NCI-H1436 (cell line): ENCODE measurements at regions not wholly inside any gene's neighbourhood (a gene's known extent, or its start where the extent isn't known, plus 50 kb on each side); places are given as distances from the start of the nearest gene placed in this dataset.

ENCODE experiments used
- DNase-seq: peaks from one replicate; lab custom pipeline; 2025; lab: John Stamatoyannopoulos, UW

DNA sequence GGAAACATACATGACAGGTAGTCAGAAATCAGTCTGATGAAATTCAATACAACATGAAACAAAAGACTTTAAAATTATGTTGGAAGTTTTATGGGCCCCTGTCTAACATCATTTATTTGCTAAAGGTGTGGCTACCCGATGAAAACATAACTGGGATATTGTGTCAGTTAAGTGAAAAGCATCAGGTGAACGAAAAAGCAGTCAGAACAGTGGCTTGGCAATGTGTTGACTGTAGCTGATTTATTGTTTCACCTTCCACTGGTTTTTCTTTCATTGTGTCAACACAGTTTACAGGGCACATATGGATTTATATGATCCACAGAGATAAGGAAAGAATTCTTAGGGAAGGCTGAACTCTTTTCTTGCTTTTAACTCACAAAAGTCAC, 429.6 kb upstream of the ZNF608 start:
- no peak for DNase-seq

DNA sequence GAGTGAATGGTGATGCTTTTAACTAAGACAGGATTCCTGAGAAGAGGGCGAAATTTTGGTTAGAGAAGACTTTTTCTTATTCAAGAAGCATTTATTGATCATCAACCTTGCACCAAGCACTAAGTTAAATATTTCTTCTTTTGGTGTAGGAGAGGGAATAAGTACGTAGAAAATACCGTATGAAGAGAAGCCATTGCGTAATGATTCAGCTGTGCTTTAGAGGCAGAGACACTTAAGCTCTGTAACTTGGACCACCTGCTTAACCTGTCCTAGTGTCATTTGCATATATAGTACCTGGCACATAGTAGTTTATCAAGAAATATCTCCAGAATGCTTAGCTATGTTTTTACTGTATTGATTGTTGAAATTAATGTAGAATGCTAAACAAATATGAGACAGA, 430.9 kb upstream of the ZNF608 start:
- DNase-seq = no peak

DNA sequence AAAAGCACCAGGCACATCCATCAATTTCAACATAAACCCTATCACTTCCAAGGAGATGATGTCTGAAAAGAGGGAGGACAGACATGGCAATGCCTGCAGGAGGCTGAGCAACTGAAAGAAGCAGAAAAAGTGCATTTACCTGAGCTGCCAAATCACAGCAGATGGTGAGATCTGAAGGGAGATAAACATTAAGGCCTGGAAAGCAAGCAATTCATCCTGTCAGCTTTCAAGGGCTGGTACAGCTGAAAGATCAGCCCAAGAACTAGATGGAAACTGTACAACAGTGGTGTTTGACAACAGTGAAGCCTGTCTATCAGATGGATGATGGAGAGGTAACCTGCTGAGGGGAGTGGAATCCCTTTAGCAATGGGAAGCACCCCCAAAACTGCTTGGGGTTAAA, 433.2 kb upstream of the ZNF608 start:
- no peak for DNase-seq

DNA sequence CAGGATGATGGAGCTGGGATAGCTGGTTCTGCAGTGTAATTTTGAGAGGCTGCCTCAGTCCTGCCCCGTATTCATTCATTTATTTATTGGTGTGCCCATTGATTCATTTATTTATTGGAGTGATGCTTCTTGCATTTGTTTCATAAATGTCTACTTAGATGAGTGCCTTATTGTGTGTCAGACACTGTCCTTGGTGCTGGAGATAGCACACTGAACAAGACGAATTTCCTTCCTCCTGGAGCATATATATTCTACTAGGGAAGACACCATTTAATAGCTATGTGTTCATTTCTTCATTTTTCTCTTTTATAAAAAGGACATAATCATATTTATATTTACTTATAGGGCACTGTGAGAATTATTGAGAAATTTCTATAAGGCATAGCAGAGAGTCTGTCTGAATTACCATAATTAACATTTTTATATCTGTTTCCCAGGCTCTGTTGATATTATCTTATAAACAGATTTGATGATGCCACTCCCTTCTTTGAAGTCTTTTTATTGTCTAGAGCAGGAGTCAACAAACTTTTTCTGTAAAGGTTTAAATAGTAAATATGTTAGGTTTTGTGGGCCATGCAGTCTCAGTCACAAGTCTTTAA, 433.9 kb upstream of the ZNF608 start:
- no peak for DNase-seq

DNA sequence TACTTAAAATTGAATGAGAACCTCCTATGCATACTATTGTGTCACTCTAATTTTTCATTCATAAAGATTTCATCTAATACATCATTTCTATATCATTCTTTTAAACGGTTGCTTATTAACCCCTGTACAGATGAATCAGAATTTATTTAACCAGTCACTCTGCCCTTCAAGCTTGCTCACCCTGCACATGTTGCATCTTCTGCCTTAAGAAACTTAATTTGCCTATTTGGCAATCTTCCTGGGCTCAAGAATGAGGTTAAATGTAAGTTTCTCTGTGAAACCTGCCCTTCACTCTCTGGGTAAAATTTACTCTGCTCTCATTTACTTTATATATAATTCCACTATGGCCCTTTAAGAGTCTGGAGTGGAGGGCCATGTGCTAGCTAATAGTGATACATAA, 434.7 kb upstream of the ZNF608 start:
- DNase-seq = no peak

DNA sequence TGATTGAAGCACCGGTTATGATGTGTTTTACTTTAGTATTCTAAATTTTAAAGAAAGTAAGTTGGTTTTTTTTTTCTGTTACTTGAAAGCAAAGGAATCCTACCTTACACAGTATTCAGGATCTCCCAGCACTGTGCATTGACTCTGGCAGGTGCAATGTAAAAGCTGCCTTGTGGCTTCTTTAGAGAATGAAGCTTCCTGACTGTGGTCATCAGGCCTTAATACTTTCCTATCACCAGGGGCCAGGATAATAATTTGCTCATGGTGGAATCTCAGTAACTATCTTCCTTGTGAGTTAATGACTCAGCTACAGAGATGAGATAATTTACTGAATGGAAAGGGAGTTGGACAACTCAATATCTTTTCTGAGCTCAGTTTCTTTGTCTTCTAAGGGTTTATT, 435.5 kb upstream of the ZNF608 start:
- DNase-seq = no peak

DNA sequence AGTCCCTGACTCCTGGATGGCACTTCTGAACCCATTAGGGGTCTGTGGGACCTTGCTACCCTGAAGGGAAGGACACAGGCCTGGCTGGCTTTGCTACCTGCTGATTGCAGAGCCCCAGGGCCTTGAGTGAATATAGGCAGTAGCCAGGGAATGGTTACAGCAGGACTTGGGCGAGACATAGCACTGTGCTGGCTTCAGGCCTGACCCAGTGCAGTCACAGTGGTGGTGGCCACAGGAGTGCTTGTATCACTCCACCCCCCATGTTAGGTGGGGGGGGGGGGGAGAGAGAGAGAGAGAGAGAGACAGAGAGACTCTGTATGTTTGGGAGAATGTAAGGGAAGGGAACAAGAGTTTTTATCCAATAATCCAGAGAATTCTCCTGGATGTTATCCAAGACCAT, 439.3 kb upstream of the ZNF608 start:
- no peak for DNase-seq

DNA sequence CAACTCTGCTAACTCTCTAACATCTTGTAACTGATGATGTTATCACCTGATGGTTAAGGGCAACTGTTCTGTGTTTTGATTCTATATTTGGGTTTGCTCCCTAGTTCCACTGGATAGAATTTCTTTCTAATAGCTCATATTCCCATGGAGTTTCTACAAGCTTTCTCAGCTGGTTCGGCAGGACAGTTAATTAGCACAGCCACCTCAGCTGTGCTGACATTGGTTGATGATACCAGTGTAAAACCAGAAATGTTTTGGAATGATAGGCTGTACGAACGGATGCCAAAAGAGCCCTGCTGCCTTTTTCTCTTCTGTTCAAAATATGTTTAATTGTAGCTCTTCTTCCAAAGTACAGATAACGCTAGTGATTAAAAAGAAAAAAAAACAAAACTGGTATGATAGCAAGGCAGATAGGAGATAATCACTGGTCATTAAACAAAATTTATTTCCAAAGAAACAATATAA, 440.5 kb upstream of the ZNF608 start:
- no peak for DNase-seq

DNA sequence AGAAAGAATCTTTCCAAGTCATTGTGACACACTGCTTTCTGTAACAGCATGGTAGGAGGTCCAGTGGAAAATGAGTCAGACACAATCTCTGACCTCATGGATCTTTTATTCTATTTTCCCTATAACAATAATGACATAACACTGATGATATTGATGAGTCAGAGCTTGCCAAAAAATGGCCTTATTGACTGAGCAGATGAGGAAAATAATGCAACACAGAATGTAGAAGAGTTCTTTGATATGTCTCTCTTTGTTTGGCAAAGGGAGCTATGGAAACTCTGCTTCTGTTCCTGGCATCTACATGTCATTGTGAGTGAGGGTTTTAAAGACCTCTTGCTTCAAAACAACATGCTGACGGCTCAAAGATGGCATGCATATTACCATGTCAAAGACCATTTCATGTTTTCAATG, 443.1 kb upstream of the ZNF608 start:
- DNase-seq = no peak

DNA sequence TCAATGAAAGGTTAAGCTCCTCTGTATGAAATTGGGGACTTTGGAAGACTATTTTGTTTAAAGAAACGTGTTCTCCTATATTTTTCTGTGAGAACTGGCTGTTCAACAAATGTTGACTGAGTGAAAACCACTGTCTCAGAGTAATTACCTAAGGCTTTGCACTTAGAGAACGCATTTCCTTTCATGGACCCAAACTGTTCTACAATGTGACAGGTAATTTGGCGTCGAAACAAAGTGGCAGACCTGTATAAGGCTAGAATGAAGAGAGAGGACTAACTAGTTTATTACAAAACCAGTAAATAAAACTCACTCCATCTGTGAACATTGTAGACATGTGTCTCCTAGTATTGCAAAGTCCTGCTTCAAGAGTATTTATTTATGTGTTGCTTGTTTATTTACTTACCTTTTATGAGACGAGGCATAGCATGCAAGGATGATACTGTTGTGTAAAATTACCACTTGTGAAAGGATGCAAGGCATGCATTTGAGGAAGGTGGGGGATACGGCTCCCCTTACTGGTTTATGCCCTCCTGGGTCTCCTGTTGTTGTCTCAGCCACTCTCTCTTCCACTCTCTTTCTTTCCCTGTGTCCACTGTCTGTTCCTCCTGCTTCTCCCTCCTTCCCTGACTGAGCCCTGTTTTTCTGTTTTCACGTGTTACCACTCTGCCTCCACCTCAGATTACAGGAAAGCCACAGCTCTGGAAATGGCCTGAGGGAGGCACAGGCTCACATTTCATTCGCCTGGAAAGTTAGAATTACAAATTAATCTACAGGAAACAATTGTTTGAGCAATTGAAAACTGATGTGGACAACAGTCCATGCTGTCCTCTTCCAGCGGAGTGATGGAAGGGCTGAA, 444.0 kb upstream of the ZNF608 start:
- DNase-seq = no peak

DNA sequence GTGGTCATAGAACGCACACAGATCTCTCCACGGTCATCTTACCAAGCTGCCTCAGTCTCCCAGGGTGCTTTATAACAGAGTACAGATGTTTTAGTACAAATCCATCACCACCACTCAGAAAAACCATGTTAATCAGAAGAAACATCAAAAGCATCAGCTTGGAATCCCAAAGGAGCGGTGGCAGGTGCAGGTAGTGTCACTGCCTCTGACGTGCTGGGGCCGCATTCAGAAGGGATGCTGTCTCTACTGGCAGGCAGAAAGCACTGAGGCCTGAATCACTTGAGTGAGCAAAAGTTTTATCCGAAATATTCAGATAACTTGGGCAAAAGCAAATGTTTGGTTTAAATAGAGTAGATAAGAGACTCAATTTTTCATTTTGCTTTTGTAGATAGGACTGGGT, 448.4 kb upstream of the ZNF608 start:
- DNase-seq = peak; percentile 16

DNA sequence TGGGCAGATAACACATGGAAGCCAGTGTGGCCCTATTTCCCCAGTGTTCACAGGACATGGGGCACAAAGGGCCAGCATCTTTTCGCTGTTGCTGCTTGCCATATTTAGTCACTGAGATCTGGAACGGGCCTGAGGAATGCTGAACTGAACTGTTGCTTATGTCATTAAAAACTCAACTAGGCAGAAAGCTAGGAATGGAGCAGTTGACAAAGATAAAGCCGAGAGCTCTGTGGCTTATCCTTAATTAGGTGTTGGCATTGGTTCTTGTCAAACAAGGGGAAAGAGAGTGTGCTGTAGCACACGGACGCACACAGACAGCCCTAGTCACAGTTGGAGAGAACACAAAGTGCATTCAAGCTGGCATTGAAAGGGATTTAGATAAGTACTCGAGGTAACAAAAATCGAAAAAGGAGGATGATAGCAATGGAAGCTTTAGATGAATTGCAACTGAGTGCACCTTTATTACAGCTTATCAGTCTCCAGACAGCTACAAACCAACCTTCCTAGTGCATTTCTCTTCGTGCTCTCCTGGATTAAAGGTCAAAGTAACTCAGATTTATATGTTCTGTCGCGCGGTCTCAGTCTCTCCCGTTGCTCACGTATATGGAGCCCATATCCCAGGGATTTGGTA, 450.2 kb upstream of the ZNF608 start:
- no peak for DNase-seq

DNA sequence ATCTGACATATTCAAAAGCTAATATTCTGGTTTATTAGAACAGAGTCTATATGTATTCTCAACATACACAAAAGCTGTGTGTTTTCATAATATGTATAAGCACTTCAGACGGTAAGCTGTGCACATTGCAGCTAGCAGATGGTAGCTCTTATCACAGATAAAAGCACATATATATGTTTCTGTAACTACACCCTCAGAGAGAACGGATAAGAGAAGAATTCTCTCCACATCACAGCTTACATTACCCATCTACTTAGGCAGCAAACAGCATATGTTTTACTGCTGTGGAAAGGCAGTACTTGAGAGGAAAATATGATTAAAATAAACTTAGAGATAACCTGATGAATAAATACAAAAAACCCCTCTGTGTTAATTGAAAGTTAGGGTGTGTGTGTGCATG, 450.9 kb upstream of the ZNF608 start:
- no peak for DNase-seq

DNA sequence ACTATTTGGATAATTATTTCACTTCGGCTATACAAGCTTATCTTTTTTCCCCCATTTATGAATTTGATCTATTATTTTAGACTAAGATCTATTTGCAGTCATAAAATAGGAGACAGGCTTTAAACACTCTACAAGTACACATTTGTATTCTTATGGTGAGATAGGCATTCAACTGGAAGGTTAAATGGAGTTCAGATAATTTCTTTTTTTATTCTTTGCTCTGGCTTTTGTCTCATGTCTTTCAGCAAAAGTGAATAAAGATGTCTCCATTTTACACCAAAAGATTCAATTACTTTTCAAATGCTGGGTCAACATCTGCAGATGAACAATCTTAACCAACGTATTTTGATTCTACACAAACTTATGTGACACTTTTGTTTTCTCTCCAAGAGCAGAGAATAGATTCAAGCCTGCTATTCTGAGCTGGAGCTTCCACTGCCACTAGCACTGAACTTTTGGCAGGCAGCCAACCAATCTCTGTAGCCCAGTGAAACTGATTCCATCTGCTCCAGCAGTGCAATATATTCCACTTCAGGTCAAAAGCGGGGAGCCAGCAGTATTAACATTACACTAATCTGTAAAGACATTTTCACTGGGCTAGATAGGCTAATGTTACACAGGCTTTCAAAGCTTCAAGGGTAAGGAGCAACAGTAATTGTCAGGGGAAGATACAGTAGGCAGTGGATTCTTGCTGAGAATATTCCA, 452.0 kb upstream of the ZNF608 start:
- peak; percentile 89 for DNase-seq

DNA sequence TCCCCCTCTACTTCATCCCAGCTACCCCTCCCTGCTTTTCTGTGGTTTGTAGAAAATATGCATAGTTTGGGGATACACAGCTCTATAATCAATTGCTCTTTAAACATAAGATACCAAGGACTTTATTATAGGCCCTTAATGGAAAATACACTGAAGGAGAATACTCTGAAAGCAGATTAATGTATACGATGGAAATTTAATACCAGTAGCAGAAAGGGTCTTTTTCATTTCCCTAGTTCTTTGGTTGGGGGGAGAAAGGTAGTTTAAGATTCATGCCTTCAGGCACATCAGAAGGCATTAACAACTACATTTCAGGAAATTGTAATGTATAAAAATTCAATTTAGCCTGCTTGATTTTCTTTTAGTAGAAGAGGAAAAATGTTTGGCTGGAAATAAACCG, 452.9 kb upstream of the ZNF608 start:
- no peak for DNase-seq

DNA sequence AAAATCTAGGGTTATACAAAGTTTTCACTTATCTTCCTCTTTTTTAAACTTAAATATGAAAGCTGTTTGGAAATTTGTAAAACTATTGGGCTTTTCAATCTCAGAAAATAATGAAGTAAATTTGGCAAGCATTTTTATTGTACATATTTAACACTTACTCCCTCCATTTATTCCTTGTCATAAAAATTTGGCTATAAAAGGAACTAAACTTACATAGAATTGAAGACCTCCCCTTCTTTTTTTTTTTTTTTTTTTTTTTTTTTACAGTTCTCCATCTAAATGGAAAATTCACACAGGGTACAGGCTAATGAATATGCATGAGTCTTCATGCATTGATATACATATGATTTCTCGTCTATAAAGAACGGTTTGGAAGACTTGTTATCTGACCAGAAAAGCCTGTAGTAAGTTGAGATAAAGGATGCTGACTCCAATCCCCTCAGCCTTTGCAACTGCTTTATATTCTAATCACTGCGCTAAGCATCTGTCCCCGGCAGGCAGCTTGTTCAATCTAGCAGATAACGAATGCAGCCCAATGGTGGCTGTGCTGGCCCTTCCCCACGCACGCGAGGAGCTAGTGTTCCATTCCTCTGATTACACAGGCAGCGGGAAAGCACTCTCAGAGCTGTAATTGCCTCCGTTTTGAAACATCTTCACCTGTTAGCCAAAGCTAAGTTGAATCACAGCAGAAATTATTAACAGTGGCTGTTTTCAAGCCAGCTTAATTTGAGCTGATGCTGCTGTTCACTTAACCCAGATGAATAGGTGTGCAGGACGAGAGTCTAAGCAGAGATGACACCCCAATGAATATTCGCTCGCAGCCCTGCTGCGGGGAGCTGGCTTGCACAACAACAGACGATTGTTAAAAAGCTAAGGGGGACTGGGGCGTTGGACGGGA, 453.8 kb upstream of the ZNF608 start:
- peak; percentile 30 for DNase-seq

DNA sequence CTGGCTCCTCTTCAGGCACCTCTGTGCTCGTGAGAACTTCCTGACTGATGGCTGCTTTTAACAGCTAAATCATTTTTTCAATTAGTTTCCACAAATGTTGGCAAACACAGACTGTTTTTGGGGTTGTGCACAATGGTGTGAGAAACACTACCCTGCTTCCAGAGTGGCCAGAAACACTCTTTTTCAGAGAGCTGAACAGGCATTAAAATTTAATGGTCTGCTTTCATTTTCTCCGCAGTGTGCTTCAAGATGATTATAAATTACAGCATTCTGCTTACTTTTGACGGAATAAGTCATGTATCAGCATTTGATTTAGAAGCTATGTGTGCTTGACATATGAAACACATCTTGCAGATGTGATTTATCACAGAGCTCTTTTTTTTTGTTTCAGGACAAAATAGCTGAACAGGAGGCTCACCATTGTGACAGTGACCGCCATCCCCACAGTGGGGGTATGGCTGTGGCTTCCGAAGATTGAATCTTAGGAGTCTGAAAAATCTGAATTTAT, 454.5 kb upstream of the ZNF608 start:
- no peak for DNase-seq

DNA sequence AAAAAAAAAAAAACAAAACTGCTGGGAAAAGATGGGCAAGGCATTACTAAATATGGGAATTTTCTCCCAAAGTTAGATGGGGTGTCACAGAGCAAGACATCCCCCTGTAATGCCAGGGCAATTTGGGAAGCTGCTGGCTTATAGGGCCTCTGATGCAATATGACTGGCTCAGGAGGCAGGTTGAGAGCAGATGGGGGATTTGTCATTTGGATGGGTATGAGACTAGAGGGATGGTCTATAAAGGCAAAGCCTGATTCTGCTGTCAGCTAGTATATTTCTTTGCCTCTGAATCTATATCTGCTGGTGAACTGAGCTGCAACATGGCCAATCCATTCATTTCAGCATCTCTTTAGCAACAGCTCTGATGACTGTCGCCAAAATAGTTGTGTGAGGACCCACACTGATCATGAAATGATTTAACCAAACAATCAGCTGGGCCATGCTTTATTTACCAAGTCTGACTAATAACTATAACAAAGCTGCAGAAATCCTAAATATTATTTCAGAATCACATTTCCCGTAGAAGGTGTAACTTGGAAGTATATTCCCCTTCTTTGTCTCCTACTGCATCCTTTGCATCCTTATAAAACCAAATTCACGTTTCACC, 455.1 kb upstream of the ZNF608 start:
- no peak for DNase-seq

DNA sequence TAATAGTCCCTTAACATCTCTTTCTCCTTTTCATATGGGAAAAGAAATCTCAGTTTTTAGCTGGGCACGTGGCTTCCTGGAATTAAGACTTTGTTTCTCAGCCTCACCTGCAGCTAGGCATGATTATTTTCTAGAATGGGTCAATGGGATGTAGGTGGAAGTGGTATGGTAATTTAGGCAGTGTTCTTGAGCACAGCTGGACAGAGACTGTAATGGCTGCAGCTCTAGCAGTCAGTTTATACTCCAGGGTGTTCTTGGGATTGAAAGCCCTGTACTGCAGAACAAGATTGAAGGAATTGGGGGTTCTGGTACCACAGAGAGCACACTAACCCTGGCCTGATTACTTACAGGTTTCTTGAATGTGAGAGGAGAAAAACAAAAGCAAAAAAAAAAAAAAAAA, 455.9 kb upstream of the ZNF608 start:
- no peak for DNase-seq

DNA sequence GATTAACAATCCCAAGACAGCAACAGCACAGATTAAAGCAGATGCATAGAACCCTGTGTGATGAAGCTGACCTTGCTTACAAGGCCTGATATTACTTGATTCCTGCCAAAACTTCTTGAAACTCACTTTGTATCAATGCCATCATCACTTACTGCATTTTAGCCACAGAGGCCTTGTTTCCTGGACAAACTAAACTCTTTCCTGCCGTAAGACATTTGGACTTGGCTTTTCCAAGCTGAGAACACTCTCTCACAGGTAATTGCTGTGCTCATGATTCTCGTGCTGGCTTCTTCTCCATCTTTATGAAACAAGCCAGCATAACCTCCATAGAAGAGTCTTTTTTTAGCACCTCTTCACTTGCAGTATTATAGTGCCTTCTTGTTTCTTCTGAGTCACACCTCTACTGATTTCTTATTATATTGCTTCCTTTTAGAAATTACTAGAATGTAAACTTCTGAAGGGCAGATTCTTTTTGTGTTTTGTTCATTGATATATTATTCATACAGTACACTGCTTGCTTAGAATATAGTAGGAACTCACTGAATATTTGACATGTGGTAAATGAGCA, 456.5 kb upstream of the ZNF608 start:
- DNase-seq = no peak

DNA sequence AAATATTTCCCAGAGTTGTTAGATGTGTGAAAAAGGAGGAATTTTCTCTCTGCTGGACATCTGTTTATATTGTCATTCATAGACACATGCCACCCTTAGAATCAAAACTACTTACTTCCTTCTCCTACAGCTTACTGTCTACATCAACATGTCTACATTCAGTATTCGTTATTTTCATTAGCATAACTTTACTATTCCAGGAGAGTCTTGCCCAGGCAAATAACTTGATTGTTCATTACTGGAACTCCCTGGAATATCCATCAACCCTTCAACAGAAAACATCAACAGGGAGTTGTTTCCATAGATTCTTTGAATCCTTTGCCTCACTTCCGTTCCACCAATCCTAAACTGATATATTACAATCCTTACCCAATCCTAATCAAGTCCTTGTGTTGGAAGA, 457.5 kb upstream of the ZNF608 start:
- DNase-seq = no peak
